GM23248 (cell line): ENCODE measurements at regions not wholly inside any gene's neighbourhood (a gene's known extent, or its start where the extent isn't known, plus 50 kb on each side); places are given as distances from the start of the nearest gene placed in this dataset.

Experiments used
- DNase-seq: peaks from one replicate; pipeline ENCODE4 v3.0.0-alpha.2; 2015
- H2AFZ ChIP-seq: fragments of 200-600 bp; sonication (generic); 2 replicates; pipeline ENCODE4 v1.6.1; 2016; ENCODE audit warnings: antibody characterized with exemption
- H3F3A ChIP-seq: fragments of 200-600 bp; sonication (generic); 2 replicates; pipeline ENCODE4 v1.6.1; 2016; ENCODE audit warnings: mild to moderate bottlenecking, antibody characterized with exemption, mixed run types; ENCODE audit not compliant: insufficient read depth
- H3K27ac ChIP-seq: fragments of 200-600 bp; sonication (generic); 2 replicates; pipeline ENCODE4 v1.5.1; 2016; ENCODE audit warnings: mild to moderate bottlenecking
- H3K27me3 ChIP-seq: fragments of 200-600 bp; sonication (generic); replicated peaks from 2 replicates; pipeline ENCODE4 v1.6.1; 2016; ENCODE audit warnings: mild to moderate bottlenecking; ENCODE audit not compliant: insufficient read depth
- H3K36me3 ChIP-seq: fragments of 200-600 bp; sonication (generic); 2 replicates; pipeline ENCODE4 v1.6.1; 2016; ENCODE audit warnings: low read depth, mild to moderate bottlenecking
- H3K4me1 ChIP-seq: fragments of 200-600 bp; sonication (generic); 2 replicates; pipeline ENCODE4 v1.6.1; 2016; ENCODE audit warnings: mild to moderate bottlenecking; ENCODE audit not compliant: insufficient read depth
- H3K4me2 ChIP-seq: fragments of 200-600 bp; sonication (generic); one replicate; pipeline ENCODE4 v1.6.1; 2016; ENCODE audit warnings: mild to moderate bottlenecking; ENCODE audit not compliant: unreplicated experiment
- H3K4me3 ChIP-seq: fragments of 200-600 bp; sonication (generic); 2 replicates; pipeline ENCODE4 v1.5.1; 2016; ENCODE audit warnings: mild to moderate bottlenecking
- H3K79me2 ChIP-seq: fragments of 200-600 bp; sonication (generic); 2 replicates; pipeline ENCODE4 v1.6.1; 2016; ENCODE audit warnings: mild to moderate bottlenecking; ENCODE audit not compliant: insufficient read depth
- H3K9ac ChIP-seq: fragments of 200-600 bp; sonication (generic); 2 replicates; pipeline ENCODE4 v1.6.1; 2016; ENCODE audit warnings: mild to moderate bottlenecking
- H3K9me2 ChIP-seq: fragments of 200-600 bp; sonication (generic); 2 replicates; pipeline ENCODE4 v1.6.1; 2016; ENCODE audit warnings: mixed run types, mild to moderate bottlenecking, moderate library complexity; ENCODE audit not compliant: insufficient read depth
- H3K9me3 ChIP-seq: fragments of 200-600 bp; sonication (generic); one replicate; pipeline ENCODE4 v1.6.1; 2017; ENCODE audit warnings: low read depth
- H4K20me1 ChIP-seq: fragments of 200-600 bp; sonication (generic); 2 replicates; pipeline ENCODE4 v1.6.0; 2016; ENCODE audit not compliant: insufficient read depth
- EZH2 ChIP-seq: fragments of 200-600 bp; sonication (generic); IDR thresholded peaks from 2 replicates; pipeline ENCODE4 v1.6.1; 2018; ENCODE audit warnings: antibody characterized with exemption, mild to moderate bottlenecking; ENCODE audit not compliant: insufficient read depth, poor library complexity, severe bottlenecking
- EZH2phosphoT487 ChIP-seq: fragments of 200-600 bp; sonication (generic); IDR thresholded peaks from 2 replicates; pipeline ENCODE4 v1.6.1; 2018; ENCODE audit warnings: antibody characterized with exemption, moderate library complexity, mild to moderate bottlenecking, low read depth; ENCODE audit not compliant: insufficient read depth
- WGBS, 2 experiments: methylation state at CpG; one replicate each; pipeline ENCODE4 v1.1.6; 2015 to 2017; ENCODE audit warnings: low lambda C conversion rate in 2 of 2, low coverage in 1 of 2; ENCODE audit errors: missing lambda C conversion rate in 2 of 2; 5-methylcytosine and 5-hydroxymethylcytosine counted together
- in situ Hi-C: fragments of 300-500 bp; cut with MboI; formaldehyde crosslinking; loops from 2 replicates; pipeline ENCODE4 v1.15.0; 2020

DNA sequence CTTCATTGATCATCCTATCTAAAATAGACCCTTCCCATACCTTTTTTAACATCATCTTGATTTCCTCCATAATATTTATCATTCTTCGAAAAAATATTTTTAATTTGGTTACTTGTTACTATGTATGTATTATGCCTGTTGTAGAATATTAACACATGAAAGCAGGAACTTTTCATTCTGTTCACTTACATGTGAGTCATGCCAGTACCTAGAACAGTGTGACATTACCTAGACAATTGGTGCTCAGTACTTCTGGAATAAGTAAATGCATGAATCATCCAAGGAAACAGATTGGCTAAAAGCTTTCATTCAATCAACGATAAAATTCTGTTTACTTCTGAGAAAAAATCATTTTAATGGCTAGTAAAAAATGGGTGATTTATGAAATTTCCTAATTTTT lies 76.4 kb downstream of the CXXC4 start:
- Histone ChIP-seq H3K9ac (no peak overlapping the region), H3K79me2 (no peaks in the 10 kb centered on the region), H3K9me2 (no peaks in the 10 kb centered on the region), H4K20me1 (no peaks in the 10 kb centered on the region), H3K4me3 (no peak overlapping the region), H3K36me3 (no peaks in the 10 kb centered on the region), H2AFZ (no peak overlapping the region), H3K27ac (no peak overlapping the region), H3K27me3 (no peaks in the 10 kb centered on the region), H3K4me2 (no peak overlapping the region), H3K9me3 (no peaks in the 10 kb centered on the region), H3F3A (no peaks in the 10 kb centered on the region), H3K4me1 (no peaks in the 10 kb centered on the region)
- no peak for DNase-seq
- in situ Hi-C loops, result no loop called here
- no peak for TF ChIP-seq EZH2
- no peak for TF ChIP-seq EZH2phosphoT487
- WGBS, 2 experiments, result 33 to 36% methylated on average over 2 of the region's 2 CpGs

DNA sequence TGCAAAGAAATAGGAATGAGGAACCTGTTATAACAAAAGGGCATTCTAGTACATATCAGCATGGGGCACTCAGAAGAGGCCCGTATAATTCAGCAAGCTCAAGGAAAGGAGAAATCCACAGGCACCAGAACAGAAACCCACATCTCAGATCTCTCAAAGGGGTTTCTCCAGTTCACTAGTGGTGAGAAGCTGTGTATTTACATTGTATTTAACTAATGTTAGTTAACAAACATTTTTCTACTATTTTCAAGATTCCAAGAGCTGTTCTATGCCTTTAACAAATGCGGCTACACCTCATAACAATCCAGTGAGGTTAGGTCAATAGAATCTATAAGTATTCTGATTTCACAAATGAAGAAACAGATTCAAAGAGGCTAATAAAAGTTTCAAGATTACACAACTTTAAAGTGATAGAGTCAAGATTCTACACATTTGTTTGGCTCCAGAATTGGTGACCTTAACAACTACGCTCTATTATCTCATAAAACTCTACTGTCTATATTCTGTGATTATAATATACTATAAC lies 77.3 kb downstream of the CXXC4 start:
- no peaks in the 10 kb centered on the region for H3K4me1 ChIP-seq
- no peak for DNase-seq
- H3K9me3 ChIP-seq, result no peaks in the 10 kb centered on the region
- no peak overlapping the region for H3K4me3 ChIP-seq
- no peaks in the 10 kb centered on the region for H3K9me2 ChIP-seq
- H3K4me2 ChIP-seq, result no peak overlapping the region
- H3K36me3 ChIP-seq, result no peaks in the 10 kb centered on the region
- H3K27ac ChIP-seq, result no peak overlapping the region
- TF ChIP-seq EZH2 (no peak), EZH2phosphoT487 (no peak)
- no peaks in the 10 kb centered on the region for H3F3A ChIP-seq
- no peaks in the 10 kb centered on the region for H4K20me1 ChIP-seq
- no peak overlapping the region for H3K9ac ChIP-seq
- no peaks in the 10 kb centered on the region for H3K79me2 ChIP-seq
- H3K27me3 ChIP-seq, result no peaks in the 10 kb centered on the region
- 50 to 67% methylated on average over 3 of the region's 3 CpGs for WGBS, 2 experiments
- in situ Hi-C loops, result no loop called here
- H2AFZ ChIP-seq, result no peak overlapping the region

DNA sequence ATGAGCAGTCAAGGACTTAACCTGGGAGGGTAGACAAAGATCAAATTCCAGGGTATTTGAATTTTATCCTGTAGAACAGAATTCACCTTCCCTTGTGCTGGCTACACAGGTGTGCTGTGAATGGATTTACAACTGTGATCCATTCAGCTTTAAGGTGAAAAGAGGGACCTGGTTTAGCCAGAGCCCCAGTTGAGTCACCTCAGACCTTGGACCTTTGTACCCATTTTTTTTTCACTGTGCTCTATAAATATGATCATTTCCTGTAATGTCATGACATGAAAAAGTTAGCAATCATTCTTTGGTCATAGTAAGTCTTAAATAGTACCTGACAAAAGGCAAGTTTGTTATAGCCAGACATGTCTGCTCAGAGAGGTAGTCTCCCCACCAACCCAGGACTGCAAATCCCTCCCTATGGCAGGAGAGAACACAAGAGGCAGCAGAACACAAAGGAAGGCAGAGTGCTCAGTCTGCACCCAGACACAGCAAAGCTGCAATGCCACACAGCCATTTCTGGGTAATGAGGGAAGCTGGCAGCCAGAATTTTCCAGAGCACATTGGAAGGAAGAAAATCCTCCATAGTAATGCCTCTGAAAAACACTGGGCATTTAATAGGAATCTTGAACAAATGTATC lies 77.9 kb downstream of the CXXC4 start:
- H3K36me3 ChIP-seq, result no peaks in the 10 kb centered on the region
- no peak for TF ChIP-seq EZH2phosphoT487
- no peak for TF ChIP-seq EZH2
- H3K27ac ChIP-seq, result no peak overlapping the region
- H3F3A ChIP-seq, result no peaks in the 10 kb centered on the region
- no peak overlapping the region for H3K4me3 ChIP-seq
- H3K9me3 ChIP-seq, result no peaks in the 10 kb centered on the region
- no peaks in the 10 kb centered on the region for H3K4me1 ChIP-seq
- H4K20me1 ChIP-seq, result no peaks in the 10 kb centered on the region
- no peaks in the 10 kb centered on the region for H3K9me2 ChIP-seq
- no peak for DNase-seq
- no peaks in the 10 kb centered on the region for H3K79me2 ChIP-seq
- no peak overlapping the region for H3K4me2 ChIP-seq
- H2AFZ ChIP-seq, result no peak overlapping the region
- H3K9ac ChIP-seq, result no peak overlapping the region
- no peaks in the 10 kb centered on the region for H3K27me3 ChIP-seq
- in situ Hi-C loops, result no loop called here

DNA sequence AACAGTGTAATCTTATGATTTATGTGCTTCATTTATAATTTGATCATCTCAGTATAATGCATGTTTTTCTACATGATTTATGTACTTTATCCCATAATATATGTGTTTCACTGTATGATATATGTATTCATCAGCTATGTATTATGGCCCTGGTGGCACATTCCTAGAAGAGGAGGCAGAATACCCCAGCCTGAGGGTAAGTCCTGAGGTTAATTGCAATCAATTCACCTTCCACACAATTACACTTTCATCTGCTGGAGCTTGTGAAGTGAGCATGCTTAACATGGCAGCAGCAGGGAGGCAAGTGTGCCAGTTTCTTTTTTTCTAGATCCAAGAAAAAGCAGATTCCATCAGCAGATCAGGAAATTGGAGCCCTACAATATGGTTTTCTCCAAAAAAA lies 81.2 kb downstream of the CXXC4 start:
- Histone ChIP-seq H3K9me3 (no peaks in the 10 kb centered on the region), H2AFZ (no peak overlapping the region), H3K4me3 (no peak overlapping the region), H3K9ac (no peak overlapping the region), H3F3A (no peaks in the 10 kb centered on the region), H3K4me2 (no peak overlapping the region), H4K20me1 (no peaks in the 10 kb centered on the region), H3K36me3 (no peaks in the 10 kb centered on the region), H3K9me2 (no peaks in the 10 kb centered on the region), H3K27ac (no peak overlapping the region), H3K79me2 (no peaks in the 10 kb centered on the region), H3K27me3 (no peaks in the 10 kb centered on the region), H3K4me1 (no peaks in the 10 kb centered on the region)
- in situ Hi-C loops, result no loop called here
- no peak for DNase-seq
- TF ChIP-seq EZH2, result no peak
- TF ChIP-seq EZH2phosphoT487, result no peak

DNA sequence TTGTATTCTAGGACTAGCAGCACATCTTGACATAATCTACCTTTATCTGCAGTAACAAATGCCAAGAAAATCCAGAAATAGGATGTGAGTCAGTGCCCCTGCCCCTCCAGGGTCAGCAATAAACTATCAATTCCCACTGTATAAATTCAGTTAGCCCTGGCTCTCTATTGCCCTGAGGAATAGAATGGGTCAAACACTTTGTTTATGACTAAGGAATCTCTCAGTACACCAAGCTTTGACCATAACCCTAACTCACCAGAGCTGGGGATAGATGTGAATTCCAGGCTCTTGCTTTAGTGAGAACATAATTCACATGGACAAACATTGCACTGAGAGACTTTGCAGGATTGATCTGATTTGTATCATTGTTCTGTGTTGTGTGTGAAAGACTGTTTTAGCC lies 82.3 kb downstream of the CXXC4 start:
- H3K36me3 ChIP-seq, result no peaks in the 10 kb centered on the region
- in situ Hi-C loops, result no loop called here
- H3K9me2 ChIP-seq, result no peaks in the 10 kb centered on the region
- H3K9me3 ChIP-seq, result no peaks in the 10 kb centered on the region
- no peaks in the 10 kb centered on the region for H3K4me1 ChIP-seq
- no peaks in the 10 kb centered on the region for H3K79me2 ChIP-seq
- no peaks in the 10 kb centered on the region for H4K20me1 ChIP-seq
- no peak overlapping the region for H2AFZ ChIP-seq
- TF ChIP-seq EZH2phosphoT487 (no peak), EZH2 (no peak)
- no peak overlapping the region for H3K4me2 ChIP-seq
- no peaks in the 10 kb centered on the region for H3F3A ChIP-seq
- H3K27ac ChIP-seq, result no peak overlapping the region
- no peaks in the 10 kb centered on the region for H3K27me3 ChIP-seq
- H3K9ac ChIP-seq, result no peak overlapping the region
- H3K4me3 ChIP-seq, result no peak overlapping the region
- no peak for DNase-seq
